ENCODE measurements at regions not wholly inside any gene's neighbourhood (a gene's known extent, or its start where the extent isn't known, plus 50 kb on each side); places are given as distances from the start of the nearest gene placed in this dataset.

- Histone ChIP-seq H2BK120ac (replicated peaks; ENCODE audit: low read depth, low read length) (no peak overlapping the region), H3K4ac (replicated peaks; ENCODE audit: insufficient read length, low read depth, low read length) (no peak overlapping the region), H3K4me2 (ENCODE audit: insufficient read depth in 1 of 2, low read depth in 2 of 2, low read length in 2 of 2) (no peak overlapping the region), H2BK15ac (ENCODE audit: low read length) (no peak overlapping the region), H3K27me3 (replicated peaks in 1 of 4; ENCODE audit: control insufficient read depth in 3 of 4, extremely low read depth in 1 of 4, insufficient read depth in 3 of 4, low read length in 3 of 4) (no peaks in the 10 kb centered on the region), H3K18ac (ENCODE audit: extremely low read depth, low read length) (no peak overlapping the region), H2AK5ac (ENCODE audit: low read depth, low read length) (no peak overlapping the region), H3K14ac (ENCODE audit: insufficient read length) (no peak overlapping the region), H3K23ac (ENCODE audit: insufficient read length) (no peak overlapping the region), H3K4me1 (replicated peaks in 1 of 4; ENCODE audit: control insufficient read depth in 3 of 4, insufficient read depth in 4 of 4, low read length in 3 of 4) (no peaks in the 10 kb centered on the region), H3K56ac (replicated peaks; ENCODE audit: insufficient read length, low read depth, low read length) (no peak overlapping the region), H2BK12ac (ENCODE audit: low read depth, low read length) (no peak overlapping the region), H3K23me2 (ENCODE audit: low read depth, low read length) (no peaks in the 10 kb centered on the region), H3K9ac (replicated peaks in 1 of 4; ENCODE audit: extremely low read depth in 1 of 4, low read depth in 3 of 4, low read length in 3 of 4) (no peak overlapping the region), H2BK20ac (ENCODE audit: low read length) (no peak overlapping the region), H2AFZ (ENCODE audit: low read length) (no peak overlapping the region), H2BK5ac (ENCODE audit: low read depth, low read length) (no peak overlapping the region), H3K27ac (ENCODE audit: low read depth, low read length) (no peak overlapping the region), H3K36me3 (ENCODE audit: control insufficient read depth in 2 of 4, insufficient read depth in 4 of 4, low read length in 3 of 4) (no peaks in the 10 kb centered on the region), H3K4me3 (ENCODE audit: extremely low read depth in 1 of 4, insufficient read depth in 2 of 4, low read depth in 3 of 4, low read length in 4 of 4) (no peak overlapping the region), H4K20me1 (replicated peaks in 1 of 2; ENCODE audit: control insufficient read depth in 1 of 2, insufficient read depth in 2 of 2, low read length in 2 of 2) (no peaks in the 10 kb centered on the region), H3K9me3 (ENCODE audit: insufficient read depth in 2 of 2, low read depth in 1 of 2, low read length in 1 of 2) (no peaks in the 10 kb centered on the region), H4K5ac (ENCODE audit: insufficient read length, low read depth, low read length) (no peak overlapping the region), H3K79me2 (ENCODE audit: control insufficient read depth in 1 of 2, insufficient read depth in 2 of 2, low read length in 2 of 2) (no peaks in the 10 kb centered on the region), H4K91ac (replicated peaks; ENCODE audit: insufficient read length, low read length) (no peak overlapping the region), H3K79me1 (ENCODE audit: low read depth, low read length) (no peaks in the 10 kb centered on the region), H4K8ac (ENCODE audit: extremely low read depth, insufficient read depth, low read length) (no peak overlapping the region)
- no peak for TF ChIP-seq RBBP5 (IDR thresholded peaks at IDR 0.05; ENCODE audit: borderline replicate concordance, low read depth, low read length)
- TF ChIP-seq RAD21 (IDR thresholded peaks at IDR 0.05 in 1 of 2, conservative IDR thresholded peaks at IDR 0.05 in 1 of 2; ENCODE audit: low read depth in 2 of 2, low read length in 2 of 2) = no peak
- TF ChIP-seq, protein P1, sequence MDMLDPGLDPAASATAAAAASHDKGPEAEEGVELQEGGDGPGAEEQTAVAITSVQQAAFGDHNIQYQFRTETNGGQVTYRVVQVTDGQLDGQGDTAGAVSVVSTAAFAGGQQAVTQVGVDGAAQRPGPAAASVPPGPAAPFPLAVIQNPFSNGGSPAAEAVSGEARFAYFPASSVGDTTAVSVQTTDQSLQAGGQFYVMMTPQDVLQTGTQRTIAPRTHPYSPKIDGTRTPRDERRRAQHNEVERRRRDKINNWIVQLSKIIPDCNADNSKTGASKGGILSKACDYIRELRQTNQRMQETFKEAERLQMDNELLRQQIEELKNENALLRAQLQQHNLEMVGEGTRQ (IDR thresholded peaks at IDR 0.05; ENCODE audit: low read length) = no peak
- no peak for TF ChIP-seq GABPA (IDR thresholded peaks at IDR 0.05; ENCODE audit: borderline replicate concordance, insufficient read depth, low read length)
- TF ChIP-seq RXRA (IDR thresholded peaks at IDR 0.05; ENCODE audit: insufficient read depth, low read depth, low read length) = no peak
- no peak for TF ChIP-seq TCF12 (IDR thresholded peaks at IDR 0.05; ENCODE audit: low read depth, low read length)
- TF ChIP-seq ASH2L (IDR thresholded peaks at IDR 0.05; ENCODE audit: low read length) = no peak
- TF ChIP-seq ZNF274 (IDR thresholded peaks at IDR 0.05; ENCODE audit: borderline replicate concordance, extremely low read depth, low read length) = no peak
- TF ChIP-seq EZH2 (IDR thresholded peaks at IDR 0.05; ENCODE audit: low read depth, low read length, severe bottlenecking) = no peak
- TF ChIP-seq SP2 (IDR thresholded peaks at IDR 0.05; ENCODE audit: low read length) = no peak
- no peak for TF ChIP-seq SIX5 (IDR thresholded peaks at IDR 0.05; ENCODE audit: low read depth, low read length)
- no peak for TF ChIP-seq SP1 (IDR thresholded peaks at IDR 0.05; ENCODE audit: low read depth, low read length)
- no peak for TF ChIP-seq SIN3A (conservative IDR thresholded peaks at IDR 0.05 in 1 of 2, IDR thresholded peaks at IDR 0.05 in 1 of 2; ENCODE audit: low read depth in 1 of 2, low read length in 2 of 2)
- no peak for TF ChIP-seq TAF7 (optimal IDR thresholded peaks at IDR 0.05; ENCODE audit: borderline replicate concordance, low read depth, low read length)
- ChIA-PET POLR2A (ENCODE audit: partially characterized antibody) (no interaction called here), CTCF (ENCODE audit: partially characterized antibody) (no interaction called here)
- 78% methylated on average over 3 of the region's 3 CpGs; no CpG with 5 or more reads in 1 of the 2 experiments for WGBS, 2 experiments (ENCODE audit: extremely low coverage in 1 of 2, insufficient coverage in 1 of 2, insufficient read length in 1 of 2, insufficient replicate concordance in 2 of 2, low coverage in 1 of 2, low lambda C conversion rate in 2 of 2, missing lambda C conversion rate in 1 of 2)
- FAIRE-seq = peak; percentile 28
- DNase-seq (ENCODE audit: low read depth in 1 of 2, low spot score in 2 of 2) = no peak
Observed at GRCh38 chrX:127177966-127178365, 358.4 kb downstream of the PRR32 start.

All from H1 (cell line).